Trophoblast cell (in vitro differentiated cells and primary cell): ENCODE measurements at regions not wholly inside any gene's neighbourhood (a gene's known extent, or its start where the extent isn't known, plus 50 kb on each side); places are given as distances from the start of the nearest gene placed in this dataset.

Source experiments
- DNase-seq, 2 donors: peaks; one replicate each; pipeline ENCODE4 v3.0.0-alpha.2; 2016
- H2AFZ ChIP-seq: 2 replicates; pipeline ENCODE4 v1.6.1; 2013; ENCODE audit warnings: low read length, moderate library complexity, mild to moderate bottlenecking; ENCODE audit not compliant: insufficient read depth, poor library complexity
- H2AK5ac ChIP-seq: 2 replicates; pipeline ENCODE4 v1.6.1; 2013; ENCODE audit warnings: mild to moderate bottlenecking, low read length
- H2BK120ac ChIP-seq: 2 replicates; pipeline ENCODE4 v1.6.1; 2013; ENCODE audit warnings: low read length, mild to moderate bottlenecking, moderate library complexity; ENCODE audit not compliant: insufficient read depth, poor library complexity
- H2BK12ac ChIP-seq: 2 replicates; pipeline ENCODE4 v1.6.1; 2013; ENCODE audit warnings: mild to moderate bottlenecking, low read length, moderate library complexity
- H2BK5ac ChIP-seq: 2 replicates; pipeline ENCODE4 v1.6.1; 2013; ENCODE audit warnings: low read length, low read depth, moderate library complexity, mild to moderate bottlenecking; ENCODE audit not compliant: poor library complexity
- H3K14ac ChIP-seq: 2 replicates; pipeline ENCODE4 v1.6.1; 2013; ENCODE audit warnings: mild to moderate bottlenecking, low read length
- H3K18ac ChIP-seq: 2 replicates; pipeline ENCODE4 v1.6.1; 2013; ENCODE audit warnings: mild to moderate bottlenecking, low read length
- H3K23ac ChIP-seq: 2 replicates; pipeline ENCODE4 v1.6.1; 2013; ENCODE audit warnings: low read length
- H3K27ac ChIP-seq: 2 replicates; pipeline ENCODE4 v1.5.1; 2013; ENCODE audit warnings: low read depth, mild to moderate bottlenecking, inconsistent platforms, low read length, moderate library complexity
- H3K27me3 ChIP-seq: 2 replicates; pipeline ENCODE4 v1.6.1; 2013; ENCODE audit warnings: inconsistent platforms, mild to moderate bottlenecking, low read length, moderate library complexity; ENCODE audit not compliant: insufficient read depth
- H3K36me3 ChIP-seq, 2 experiments: 1 replicate in 1 of 2; 2 replicates in 1 of 2; pipeline ENCODE4 v1.6.1; 2013; ENCODE audit warnings: low read length in 2 of 2, mild to moderate bottlenecking in 2 of 2, moderate library complexity in 1 of 2; ENCODE audit not compliant: insufficient read depth in 2 of 2, control insufficient read depth in 1 of 2
- H3K4ac ChIP-seq: 2 replicates; pipeline ENCODE4 v1.6.1; 2013; ENCODE audit warnings: low read depth, mild to moderate bottlenecking, low read length, moderate library complexity
- H3K4me1 ChIP-seq, 2 experiments: 1 replicate in 1 of 2; 2 replicates in 1 of 2; pipeline ENCODE4 v1.6.1; 2013; ENCODE audit warnings: low read length in 2 of 2, mild to moderate bottlenecking in 2 of 2, moderate library complexity in 1 of 2; ENCODE audit not compliant: insufficient read depth in 2 of 2, control insufficient read depth in 1 of 2
- H3K4me2 ChIP-seq: 2 replicates; pipeline ENCODE4 v1.6.1; 2013; ENCODE audit warnings: inconsistent platforms, mild to moderate bottlenecking, low read length, moderate library complexity
- H3K4me3 ChIP-seq: 2 replicates; pipeline ENCODE4 v1.5.1; 2013; ENCODE audit warnings: mild to moderate bottlenecking, low read depth, low read length, inconsistent platforms
- H3K79me1 ChIP-seq: one replicate; pipeline ENCODE4 v1.6.1; 2013; ENCODE audit warnings: low read length
- H3K79me2 ChIP-seq: 2 replicates; pipeline ENCODE4 v1.6.1; 2013; ENCODE audit warnings: low read length, mild to moderate bottlenecking; ENCODE audit not compliant: control insufficient read depth, insufficient read depth, poor library complexity
- H3K9ac ChIP-seq: 2 replicates; pipeline ENCODE4 v1.6.1; 2013; ENCODE audit warnings: mild to moderate bottlenecking, low read length
- H3K9me3 ChIP-seq: 2 replicates; pipeline ENCODE4 v1.6.1; 2013; ENCODE audit warnings: low read depth, mild to moderate bottlenecking, control low read depth, inconsistent platforms, low read length; ENCODE audit not compliant: insufficient read depth
- H4K12ac ChIP-seq: 2 replicates; pipeline ENCODE4 v1.6.1; 2013; ENCODE audit warnings: low read depth, mild to moderate bottlenecking, low read length, moderate library complexity
- H4K8ac ChIP-seq: 2 replicates; pipeline ENCODE4 v1.6.1; 2013; ENCODE audit warnings: low read depth, mild to moderate bottlenecking, low read length, moderate library complexity
- H4K91ac ChIP-seq: one replicate; pipeline ENCODE4 v1.6.1; 2013; ENCODE audit warnings: low read depth, mild to moderate bottlenecking, low read length, moderate library complexity
- WGBS: extraction: QIAGEN DNeasy Blood & Tissue Kit; methylation state at CpG from one replicate; pipeline ENCODE4 v1.1.7; 2013; ENCODE audit warnings: missing lambda C conversion rate; ENCODE audit not compliant: insufficient read length, insufficient coverage; ENCODE audit errors: extremely low coverage; 5-methylcytosine and 5-hydroxymethylcytosine counted together

- Histone ChIP-seq H3K4ac (no peak overlapping the region), H3K4me2 (no peak overlapping the region), H3K79me1 (no peaks in the 10 kb centered on the region), H4K12ac (no peak overlapping the region), H3K23ac (no peak overlapping the region), H3K27me3 (no peaks in the 10 kb centered on the region), H2BK12ac (no peak overlapping the region), H2BK120ac (no peak overlapping the region), H3K9ac (no peak overlapping the region), H2AK5ac (no peak overlapping the region), H2BK5ac (no peak overlapping the region), H3K9me3 (no peaks in the 10 kb centered on the region), H4K8ac (no peak overlapping the region), H3K14ac (no peak overlapping the region), H3K18ac (no peak overlapping the region), H3K36me3 (no peaks in the 10 kb centered on the region), H3K27ac (no peak overlapping the region), H4K91ac (no peak overlapping the region), H3K4me1 (no peaks in the 10 kb centered on the region), H2AFZ (no peak overlapping the region), H3K4me3 (no peak overlapping the region), H3K79me2 (no peaks in the 10 kb centered on the region)
- WGBS, result no CpG with 5 or more reads among the region's 11 CpGs
- DNase-seq, result no peak
These were observed 194.4 kb upstream of the CRY1 start for GRCh38 chr12:107287436-107288413.

DNA sequence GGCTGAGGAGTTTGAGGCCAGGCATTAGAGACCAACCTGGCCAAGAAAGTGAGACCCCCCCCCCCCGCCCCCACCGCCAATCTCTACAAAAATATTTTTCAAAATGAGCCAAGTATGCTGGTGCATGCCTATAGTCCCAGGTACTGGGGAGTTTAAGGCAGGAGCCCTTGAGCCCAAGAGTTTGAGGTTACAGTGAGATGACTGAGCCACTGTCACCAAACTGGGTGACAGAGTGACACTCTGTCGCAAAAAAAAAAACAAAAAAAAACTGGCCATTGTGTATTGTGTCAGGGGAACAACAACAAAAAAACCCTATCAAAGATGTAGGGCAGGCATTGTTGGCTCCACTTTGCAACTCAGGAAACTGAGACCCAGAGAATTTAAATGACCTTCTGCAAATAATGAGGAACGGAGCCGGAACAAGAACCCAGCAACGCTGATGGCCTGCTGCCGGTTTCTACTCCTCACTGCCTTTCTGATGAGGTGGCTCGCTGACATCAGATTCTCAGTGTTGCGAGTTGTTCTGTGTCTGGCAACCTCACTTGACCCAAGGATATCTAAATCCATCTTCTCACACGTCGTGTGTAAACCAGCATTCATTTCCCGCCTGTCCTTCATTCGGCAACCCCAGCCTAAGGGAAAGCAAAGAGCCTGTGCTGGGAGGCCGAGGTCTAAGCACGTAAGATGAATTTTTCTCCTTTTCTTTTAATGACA lies 195.2 kb upstream of the CRY1 start:
- no peak overlapping the region for H2BK5ac ChIP-seq
- H3K4ac ChIP-seq, result no peak overlapping the region
- no peak overlapping the region for H3K4me2 ChIP-seq
- H2BK120ac ChIP-seq, result no peak overlapping the region
- no peaks in the 10 kb centered on the region for H3K9me3 ChIP-seq
- H3K23ac ChIP-seq, result no peak overlapping the region
- H3K14ac ChIP-seq, result no peak overlapping the region
- no peak overlapping the region for H4K12ac ChIP-seq
- H4K91ac ChIP-seq, result no peak overlapping the region
- H3K9ac ChIP-seq, result no peak overlapping the region
- no peaks in the 10 kb centered on the region for H3K36me3 ChIP-seq
- no peak overlapping the region for H2BK12ac ChIP-seq
- no peak overlapping the region for H4K8ac ChIP-seq
- H3K4me3 ChIP-seq, result no peak overlapping the region
- no CpG with 5 or more reads among the region's 15 CpGs for WGBS
- H3K79me1 ChIP-seq, result no peaks in the 10 kb centered on the region
- H3K4me1 ChIP-seq, result no peaks in the 10 kb centered on the region
- no peaks in the 10 kb centered on the region for H3K79me2 ChIP-seq
- H3K18ac ChIP-seq, result no peak overlapping the region
- no peak overlapping the region for H3K27ac ChIP-seq
- H3K27me3 ChIP-seq, result no peaks in the 10 kb centered on the region
- no peak overlapping the region for H2AK5ac ChIP-seq
- peak; percentile 81 to 83 for DNase-seq
- no peak overlapping the region for H2AFZ ChIP-seq

GRCh38 chr12:107291018-107291417 lies 197.7 kb upstream of the CRY1 start:
- H3K18ac ChIP-seq, result no peak overlapping the region
- no peak overlapping the region for H2BK5ac ChIP-seq
- H3K79me2 ChIP-seq, result no peaks in the 10 kb centered on the region
- no peak overlapping the region for H2AFZ ChIP-seq
- H3K4me1 ChIP-seq, result no peaks in the 10 kb centered on the region
- H3K79me1 ChIP-seq, result no peaks in the 10 kb centered on the region
- no peaks in the 10 kb centered on the region for H3K27me3 ChIP-seq
- H3K14ac ChIP-seq, result no peak overlapping the region
- no peak overlapping the region for H3K23ac ChIP-seq
- no peak overlapping the region for H4K8ac ChIP-seq
- no peak overlapping the region for H3K27ac ChIP-seq
- H2BK120ac ChIP-seq, result no peak overlapping the region
- no peak overlapping the region for H3K4ac ChIP-seq
- H2BK12ac ChIP-seq, result no peak overlapping the region
- no peak overlapping the region for H3K9ac ChIP-seq
- no peaks in the 10 kb centered on the region for H3K9me3 ChIP-seq
- no peak overlapping the region for H4K12ac ChIP-seq
- H2AK5ac ChIP-seq, result no peak overlapping the region
- WGBS, result no CpG with 5 or more reads among the region's 7 CpGs
- H3K4me2 ChIP-seq, result no peak overlapping the region
- no peak overlapping the region for H4K91ac ChIP-seq
- no peak for DNase-seq
- no peaks in the 10 kb centered on the region for H3K36me3 ChIP-seq
- H3K4me3 ChIP-seq, result no peak overlapping the region

GRCh38 chr12:107296681-107297089 lies 203.3 kb upstream of the CRY1 start:
- Histone ChIP-seq H4K91ac (no peak overlapping the region), H3K27me3 (no peaks in the 10 kb centered on the region), H2AK5ac (no peak overlapping the region), H3K4me1 (no peaks in the 10 kb centered on the region), H3K18ac (no peak overlapping the region), H3K9ac (no peak overlapping the region), H3K4me2 (no peak overlapping the region), H2BK5ac (no peak overlapping the region), H3K79me2 (no peaks in the 10 kb centered on the region), H3K36me3 (no peaks in the 10 kb centered on the region), H3K14ac (no peak overlapping the region), H3K27ac (no peak overlapping the region), H2BK120ac (no peak overlapping the region), H2AFZ (no peak overlapping the region), H3K4me3 (no peak overlapping the region), H3K23ac (no peak overlapping the region), H4K12ac (no peak overlapping the region), H3K79me1 (no peaks in the 10 kb centered on the region), H2BK12ac (no peak overlapping the region), H3K4ac (no peak overlapping the region), H4K8ac (no peak overlapping the region), H3K9me3 (no peaks in the 10 kb centered on the region)
- peak in 1 of 2 donors; percentile 54 for DNase-seq
- WGBS, result no CpG with 5 or more reads among the region's 6 CpGs
